Uterus (tissue), 2 donors: ENCODE measurements at regions not wholly inside any gene's neighbourhood (a gene's known extent, or its start where the extent isn't known, plus 50 kb on each side); places are given as distances from the start of the nearest gene placed in this dataset.

Experiments
- POLR2A ChIP-seq, 2 donors: fragments of 450-650 bp; IDR thresholded peaks; one replicate each; pipeline ENCODE4 v1.6.1; 2016; ENCODE audit warnings: antibody characterized with exemption in 2 of 2, mild to moderate bottlenecking in 1 of 2, moderate library complexity in 1 of 2
- TF ChIP-seq, protein P1 (sequence below), 4 experiments: fragments of 200-600 bp in 2 of 4; fragments of 450-650 bp in 2 of 4; sonication (generic) in 2 of 4; IDR thresholded peaks; one replicate each; pipeline ENCODE4 v1.5.1; 2016 to 2019; ENCODE audit warnings: antibody characterized with exemption in 4 of 4, mild to moderate bottlenecking in 2 of 4, moderate library complexity in 1 of 4

DNA sequence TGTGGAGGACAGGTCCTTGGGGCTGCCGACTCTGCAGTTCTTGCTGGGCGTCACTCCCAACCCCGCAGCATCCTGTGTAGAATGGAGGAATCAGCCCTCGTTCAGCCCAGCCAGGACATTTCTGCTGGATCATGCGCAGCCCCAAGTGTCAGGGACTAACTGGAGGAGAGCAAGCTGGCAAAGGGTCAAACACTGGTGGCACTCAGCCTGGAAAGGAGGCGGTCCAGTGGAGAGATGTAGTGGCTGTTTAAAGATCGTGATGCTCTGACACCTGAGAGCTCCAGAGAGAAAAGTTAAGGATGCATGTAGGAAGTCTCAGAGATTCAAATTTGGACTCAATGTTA lies 63.6 kb upstream of the SH3RF3 start:
- TF ChIP-seq, protein P1, sequence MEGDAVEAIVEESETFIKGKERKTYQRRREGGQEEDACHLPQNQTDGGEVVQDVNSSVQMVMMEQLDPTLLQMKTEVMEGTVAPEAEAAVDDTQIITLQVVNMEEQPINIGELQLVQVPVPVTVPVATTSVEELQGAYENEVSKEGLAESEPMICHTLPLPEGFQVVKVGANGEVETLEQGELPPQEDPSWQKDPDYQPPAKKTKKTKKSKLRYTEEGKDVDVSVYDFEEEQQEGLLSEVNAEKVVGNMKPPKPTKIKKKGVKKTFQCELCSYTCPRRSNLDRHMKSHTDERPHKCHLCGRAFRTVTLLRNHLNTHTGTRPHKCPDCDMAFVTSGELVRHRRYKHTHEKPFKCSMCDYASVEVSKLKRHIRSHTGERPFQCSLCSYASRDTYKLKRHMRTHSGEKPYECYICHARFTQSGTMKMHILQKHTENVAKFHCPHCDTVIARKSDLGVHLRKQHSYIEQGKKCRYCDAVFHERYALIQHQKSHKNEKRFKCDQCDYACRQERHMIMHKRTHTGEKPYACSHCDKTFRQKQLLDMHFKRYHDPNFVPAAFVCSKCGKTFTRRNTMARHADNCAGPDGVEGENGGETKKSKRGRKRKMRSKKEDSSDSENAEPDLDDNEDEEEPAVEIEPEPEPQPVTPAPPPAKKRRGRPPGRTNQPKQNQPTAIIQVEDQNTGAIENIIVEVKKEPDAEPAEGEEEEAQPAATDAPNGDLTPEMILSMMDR (IDR thresholded peaks at IDR 0.05): no peak
- TF ChIP-seq POLR2A (IDR thresholded peaks at IDR 0.05): no peak
